ENCODE measurements at regions not wholly inside any gene's neighbourhood (a gene's known extent, or its start where the extent isn't known, plus 50 kb on each side); places are given as distances from the start of the nearest gene placed in this dataset.

DNA sequence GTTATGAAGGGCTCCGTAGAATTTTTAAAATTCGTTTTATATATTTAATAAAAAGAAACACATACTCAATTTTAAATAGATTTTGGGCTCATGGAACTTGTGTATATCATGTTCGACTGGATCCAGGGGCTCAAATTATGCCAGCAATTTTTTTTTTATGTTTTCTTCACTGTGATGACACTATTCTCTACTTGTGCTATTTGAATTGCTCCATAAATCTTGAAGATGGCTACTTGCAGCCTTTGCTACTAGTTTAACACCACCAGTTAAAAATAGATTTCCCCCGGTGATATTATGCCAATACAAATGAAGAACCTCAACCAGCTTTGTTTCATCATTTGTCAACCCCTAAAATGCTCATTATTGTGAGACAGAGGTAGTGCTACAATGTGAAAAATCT, 933.2 kb downstream of the IPMK start:
- TF ChIP-seq, protein P1, sequence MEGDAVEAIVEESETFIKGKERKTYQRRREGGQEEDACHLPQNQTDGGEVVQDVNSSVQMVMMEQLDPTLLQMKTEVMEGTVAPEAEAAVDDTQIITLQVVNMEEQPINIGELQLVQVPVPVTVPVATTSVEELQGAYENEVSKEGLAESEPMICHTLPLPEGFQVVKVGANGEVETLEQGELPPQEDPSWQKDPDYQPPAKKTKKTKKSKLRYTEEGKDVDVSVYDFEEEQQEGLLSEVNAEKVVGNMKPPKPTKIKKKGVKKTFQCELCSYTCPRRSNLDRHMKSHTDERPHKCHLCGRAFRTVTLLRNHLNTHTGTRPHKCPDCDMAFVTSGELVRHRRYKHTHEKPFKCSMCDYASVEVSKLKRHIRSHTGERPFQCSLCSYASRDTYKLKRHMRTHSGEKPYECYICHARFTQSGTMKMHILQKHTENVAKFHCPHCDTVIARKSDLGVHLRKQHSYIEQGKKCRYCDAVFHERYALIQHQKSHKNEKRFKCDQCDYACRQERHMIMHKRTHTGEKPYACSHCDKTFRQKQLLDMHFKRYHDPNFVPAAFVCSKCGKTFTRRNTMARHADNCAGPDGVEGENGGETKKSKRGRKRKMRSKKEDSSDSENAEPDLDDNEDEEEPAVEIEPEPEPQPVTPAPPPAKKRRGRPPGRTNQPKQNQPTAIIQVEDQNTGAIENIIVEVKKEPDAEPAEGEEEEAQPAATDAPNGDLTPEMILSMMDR (conservative IDR thresholded peaks at IDR 0.05; ENCODE audit: low read depth, low read length): no peak
- TF ChIP-seq EZH2 (IDR thresholded peaks at IDR 0.05; ENCODE audit: borderline replicate concordance, low read depth, low read length, poor library complexity, severe bottlenecking): no peak
